MM.1S (cell line): ENCODE measurements at regions not wholly inside any gene's neighbourhood (a gene's known extent, or its start where the extent isn't known, plus 50 kb on each side); places are given as distances from the start of the nearest gene placed in this dataset.
A peak's percentile ranks its signal among the peaks of the same experiment; 100 is the strongest.

ENCODE experiments used
- DNase-seq: peaks from one replicate; pipeline ENCODE4 v3.0.0-alpha.2; 2015
- H2AFZ ChIP-seq: fragments of 300-600 bp; sonication (generic); 2 replicates; pipeline ENCODE4 v1.6.0; 2016; ENCODE audit warnings: antibody characterized with exemption, low read length
- H3F3A ChIP-seq: fragments of 300-600 bp; sonication (generic); 2 replicates; pipeline ENCODE4 v1.6.1; 2016; ENCODE audit warnings: mild to moderate bottlenecking, antibody characterized with exemption, low read length, moderate library complexity, mixed read lengths; ENCODE audit not compliant: insufficient read depth
- H3K27ac ChIP-seq: fragments of 300-600 bp; sonication (generic); 2 replicates; pipeline ENCODE4 v1.5.1; 2016; ENCODE audit warnings: mild to moderate bottlenecking, low read length
- H3K27me3 ChIP-seq: fragments of 300-600 bp; sonication (generic); replicated peaks from 2 replicates; pipeline ENCODE4 v1.6.0; 2016; ENCODE audit warnings: low read length; ENCODE audit not compliant: insufficient read depth
- H3K36me3 ChIP-seq: fragments of 300-600 bp; sonication (generic); replicated peaks from 2 replicates; pipeline ENCODE4 v1.6.1; 2016; ENCODE audit warnings: mild to moderate bottlenecking, low read length, mixed read lengths; ENCODE audit not compliant: insufficient read depth
- H3K4me1 ChIP-seq: fragments of 300-600 bp; sonication (generic); 2 replicates; pipeline ENCODE4 v1.6.1; 2016; ENCODE audit warnings: low read length, mixed read lengths
- H3K4me2 ChIP-seq: fragments of 300-600 bp; sonication (generic); 2 replicates; pipeline ENCODE4 v1.6.0; 2016; ENCODE audit warnings: low read depth, low read length
- H3K4me3 ChIP-seq: fragments of 300-600 bp; sonication (generic); 2 replicates; pipeline ENCODE4 v1.5.1; 2016; ENCODE audit warnings: low read length, mixed read lengths
- H3K79me2 ChIP-seq: fragments of 300-600 bp; sonication (generic); 2 replicates; pipeline ENCODE4 v1.6.1; 2016; ENCODE audit warnings: mixed run types, low read length, mixed read lengths
- H3K9ac ChIP-seq: fragments of 300-600 bp; sonication (generic); 2 replicates; pipeline ENCODE4 v1.6.1; 2016; ENCODE audit warnings: low read length, mixed read lengths
- H3K9me2 ChIP-seq: fragments of 300-600 bp; sonication (generic); replicated peaks from 2 replicates; pipeline ENCODE4 v1.6.1; 2016; ENCODE audit warnings: mild to moderate bottlenecking, low read length, mixed read lengths; ENCODE audit not compliant: insufficient read depth
- H3K9me3 ChIP-seq: fragments of 300-600 bp; sonication (generic); replicated peaks from 2 replicates; pipeline ENCODE4 v1.6.1; 2016; ENCODE audit warnings: mild to moderate bottlenecking, low read length, mixed read lengths; ENCODE audit not compliant: insufficient read depth
- H4K20me1 ChIP-seq: fragments of 300-600 bp; sonication (generic); 2 replicates; pipeline ENCODE4 v1.6.1; 2016; ENCODE audit warnings: mild to moderate bottlenecking, low read length, moderate library complexity, mixed read lengths; ENCODE audit not compliant: insufficient read depth
- CTCF ChIP-seq: fragments of 300-600 bp; sonication (generic); IDR thresholded peaks from 2 replicates; pipeline ENCODE4 v1.5.1; 2016; ENCODE audit warnings: antibody characterized with exemption, low read length, mixed read lengths
- EZH2 ChIP-seq: fragments of 300-600 bp; sonication (generic); optimal IDR thresholded peaks from 2 replicates; pipeline ENCODE3; 2017; ENCODE audit warnings: low read depth, mild to moderate bottlenecking, antibody characterized with exemption, low read length, mixed read lengths
- EZH2phosphoT487 ChIP-seq: fragments of 300-600 bp; sonication (generic); IDR thresholded peaks from 2 replicates; pipeline ENCODE4 v1.6.1; 2018; ENCODE audit warnings: antibody characterized with exemption, low read length

GRCh38 chr5:91491229-91491628, 108.1 kb upstream of the ARRDC3 start:
- TF ChIP-seq EZH2phosphoT487 (no peak), EZH2 (no peak), CTCF (no peak)
- Histone ChIP-seq H3K27ac (no peak overlapping the region), H3K9me3 (no peaks in the 10 kb centered on the region), H3K27me3 (no peaks in the 10 kb centered on the region), H3F3A (no peaks in the 10 kb centered on the region; the same call in 1 of the 2 replicates), H3K9ac (no peak overlapping the region), H3K9me2 (no peaks in the 10 kb centered on the region), H4K20me1 (no peaks in the 10 kb centered on the region), H3K36me3 (no peaks in the 10 kb centered on the region), H3K79me2 (no peaks in the 10 kb centered on the region), H3K4me2 (peak overlapping the region; percentile 8), H3K4me3 (no peak overlapping the region), H3K4me1 (peaks cover 7% of the 10 kb centered on the region; the same call in 1 of the 2 replicates), H2AFZ (no peak overlapping the region)
- DNase-seq, result peak; percentile 7

- DNase-seq, result no peak
- H3F3A ChIP-seq, result no peaks in the 10 kb centered on the region; the same call in 1 of the 2 replicates
- no peak overlapping the region for H3K27ac ChIP-seq
Measured at GRCh38 chr5:91490316-91490715, 107.2 kb upstream of the ARRDC3 start.

GRCh38 chr5:91487420-91487819, 104.3 kb upstream of the ARRDC3 start:
- no peak for TF ChIP-seq EZH2phosphoT487
- TF ChIP-seq CTCF, result no peak
- no peak for TF ChIP-seq EZH2
- DNase-seq, result no peak

More at GRCh38 chr5:91490316-91490715, 107.2 kb upstream of the ARRDC3 start:
- no peaks in the 10 kb centered on the region for H3K27me3 ChIP-seq
- H3K36me3 ChIP-seq, result no peaks in the 10 kb centered on the region
- no peak overlapping the region for H2AFZ ChIP-seq
- no peaks in the 10 kb centered on the region for H3K9me3 ChIP-seq
- H3K9me2 ChIP-seq, result no peaks in the 10 kb centered on the region
- no peaks in the 10 kb centered on the region for H4K20me1 ChIP-seq
- no peak overlapping the region for H3K9ac ChIP-seq
- no peak overlapping the region for H3K4me2 ChIP-seq
- TF ChIP-seq CTCF, result no peak
- no peak for TF ChIP-seq EZH2phosphoT487
- TF ChIP-seq EZH2, result no peak
- no peaks in the 10 kb centered on the region for H3K79me2 ChIP-seq
- H3K4me3 ChIP-seq, result no peak overlapping the region
- peaks cover 7% of the 10 kb centered on the region; the same call in 1 of the 2 replicates for H3K4me1 ChIP-seq

More at GRCh38 chr5:91487420-91487819, 104.3 kb upstream of the ARRDC3 start:
- Histone ChIP-seq H3K79me2 (no peaks in the 10 kb centered on the region), H3K9me3 (no peaks in the 10 kb centered on the region), H3K9me2 (no peaks in the 10 kb centered on the region), H3F3A (no peaks in the 10 kb centered on the region; the same call in 1 of the 2 replicates), H3K27me3 (no peaks in the 10 kb centered on the region), H3K9ac (no peak overlapping the region), H3K4me3 (no peak overlapping the region), H3K36me3 (no peaks in the 10 kb centered on the region), H3K4me1 (0 out of 2 replicates have a peak, but pooled peaks cover 4% of the 10 kb centered on the region), H2AFZ (no peak overlapping the region), H3K4me2 (no peak overlapping the region), H4K20me1 (no peaks in the 10 kb centered on the region), H3K27ac (no peak overlapping the region)
